ENCODE measurements at regions not wholly inside any gene's neighbourhood (a gene's known extent, or its start where the extent isn't known, plus 50 kb on each side); places are given as distances from the start of the nearest gene placed in this dataset.
"Not testable (repeated sequence)": the region's sequence is repeated elsewhere in the genome, so short reads cannot be mapped to it uniquely, and the experiment has no call there.

DNA sequence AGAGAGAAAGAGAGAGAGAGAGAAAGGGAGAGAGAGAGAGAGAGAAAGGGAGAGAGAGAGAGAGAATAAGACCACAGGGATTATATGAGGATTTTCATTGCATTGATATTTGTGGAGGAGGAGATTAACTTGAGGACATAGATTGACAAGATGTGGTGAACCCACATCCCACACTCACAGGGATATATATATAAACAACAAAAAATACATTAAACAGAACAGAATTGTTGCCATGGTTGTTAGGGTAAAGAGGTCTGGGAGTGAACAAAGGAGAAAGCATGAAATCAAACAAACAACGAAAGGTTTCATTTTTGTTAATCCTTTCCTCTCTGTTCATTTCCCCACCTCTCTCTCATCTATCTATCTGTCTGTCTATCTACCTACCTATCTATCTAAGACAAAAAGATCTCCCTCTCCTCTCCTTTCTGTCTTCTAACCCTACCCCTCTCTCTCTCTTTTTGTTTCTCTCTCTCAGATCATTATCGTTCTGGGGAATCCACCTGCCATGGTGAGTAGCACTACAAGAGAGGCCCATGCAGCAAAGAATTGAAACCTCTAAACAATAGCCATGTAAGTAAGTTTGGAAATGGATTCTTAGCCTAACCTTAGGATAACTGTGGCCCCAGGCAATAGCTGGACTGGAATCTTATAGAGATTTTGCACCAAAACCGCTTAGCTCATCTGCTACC, 280.9 kb downstream of the RAP2B start:
- no peak for DNase-seq

DNA sequence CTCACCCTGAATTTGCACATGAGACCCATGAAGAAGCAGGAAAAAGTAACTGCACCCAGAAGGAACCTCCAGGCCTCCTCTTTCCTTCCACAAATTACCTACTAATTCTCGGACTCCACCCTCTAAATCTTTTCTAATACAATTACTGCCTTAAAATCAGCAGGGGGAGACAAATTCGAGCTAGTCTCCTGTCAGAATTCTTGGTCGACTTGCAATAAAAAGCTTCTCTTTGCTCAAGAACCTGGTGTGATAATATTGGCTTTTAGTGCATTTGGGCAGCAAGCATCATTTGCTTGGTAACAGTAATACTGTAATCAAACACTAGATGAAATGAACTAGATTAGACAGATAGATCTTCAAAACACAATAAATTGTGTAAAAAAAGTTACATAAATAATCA, 281.9 kb downstream of the RAP2B start:
- DNase-seq: peak in 3 of 4 experiments; percentile 22 to 50 (median 31)

- DNase-seq: no peak
Observed at GRCh38 chr3:153445817-153446216, 283.8 kb downstream of the RAP2B start.

DNA sequence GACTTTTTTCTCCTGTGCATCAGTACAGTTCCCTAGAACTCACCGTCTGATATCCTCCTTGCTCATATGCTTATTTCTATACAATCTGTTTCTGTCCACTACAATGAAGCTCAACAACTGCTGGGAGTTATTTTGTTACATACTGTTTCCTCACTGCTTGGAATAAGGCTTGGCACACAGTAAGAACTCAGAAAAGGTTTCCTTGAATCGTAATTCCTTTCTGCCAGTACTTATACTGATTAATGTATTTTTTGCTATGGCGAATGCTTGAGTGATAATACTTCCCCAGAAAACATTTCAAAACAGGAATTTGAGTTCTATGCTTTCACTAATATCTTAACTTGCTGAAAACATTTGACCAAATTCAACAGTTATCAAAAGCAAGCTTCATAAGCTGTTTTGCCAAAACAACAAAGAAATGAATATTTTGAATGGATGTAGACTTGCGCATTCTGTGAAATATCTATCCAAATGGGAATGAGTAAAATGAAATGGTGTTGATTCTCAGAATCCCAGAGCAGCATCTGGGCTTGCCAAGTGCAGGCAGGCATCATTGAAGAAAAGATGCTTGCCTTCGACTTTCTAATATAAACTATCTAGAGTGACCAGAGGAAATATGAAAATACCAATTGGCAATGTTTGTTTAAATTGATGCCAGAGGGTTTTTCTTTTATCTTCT, 286.3 kb downstream of the RAP2B start:
- no peak for DNase-seq

- DNase-seq: peak in 1 of 4 experiments; percentile 4
Observed at GRCh38 chr3:153456833-153457545, 295.0 kb downstream of the RAP2B start.

DNA sequence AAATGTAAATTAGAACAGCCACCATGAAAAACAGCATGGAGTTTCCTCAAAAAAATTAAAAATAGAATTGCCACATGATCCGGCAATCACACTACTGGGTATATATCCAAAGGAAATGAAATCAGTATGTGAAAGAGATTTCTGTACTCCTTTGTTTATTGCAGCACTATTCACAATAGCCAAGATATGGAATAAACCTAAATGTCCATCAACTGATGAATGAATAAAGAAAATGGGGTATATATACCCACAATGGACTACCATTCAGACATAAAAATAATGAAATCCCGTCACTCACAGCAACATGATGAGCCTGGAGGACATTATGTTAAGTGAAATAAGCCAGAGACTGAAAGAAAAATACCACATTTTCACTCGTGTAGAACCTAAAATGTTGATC, 296.9 kb downstream of the RAP2B start:
- DNase-seq: peak in 2 of 4 experiments; percentile 6 to 34

GRCh38 chr3:153462545-153462944, 300.5 kb downstream of the RAP2B start:
- no peak for DNase-seq

GRCh38 chr3:153463895-153464294, 301.9 kb downstream of the RAP2B start:
- DNase-seq: peak; percentile 14 to 68 (median 50)

DNA sequence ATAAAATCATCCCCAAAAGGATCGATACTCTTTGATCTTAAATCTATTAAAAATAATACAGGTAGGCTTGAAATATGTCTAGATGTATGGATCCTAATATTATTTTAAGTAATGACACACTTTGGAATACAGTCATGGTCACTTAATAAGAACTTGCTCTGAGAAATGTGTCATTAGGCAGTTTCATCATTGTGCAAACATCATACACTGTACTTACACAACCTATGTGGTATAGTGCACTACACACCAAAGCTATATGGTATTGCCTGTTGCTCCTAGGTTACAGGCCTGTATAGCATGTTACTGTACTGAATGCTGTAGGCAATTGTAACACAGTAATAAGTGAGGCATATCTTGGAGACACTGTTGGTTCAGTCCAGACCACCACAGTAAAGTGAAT, 307.1 kb downstream of the RAP2B start:
- DNase-seq: peak in 2 of 4 experiments; percentile 35 to 41

- DNase-seq: no peak
Observed at GRCh38 chr3:153484842-153485241, 322.8 kb downstream of the RAP2B start.

GRCh38 chr3:153495422-153495821, 333.4 kb downstream of the RAP2B start:
- no peak for DNase-seq

DNA sequence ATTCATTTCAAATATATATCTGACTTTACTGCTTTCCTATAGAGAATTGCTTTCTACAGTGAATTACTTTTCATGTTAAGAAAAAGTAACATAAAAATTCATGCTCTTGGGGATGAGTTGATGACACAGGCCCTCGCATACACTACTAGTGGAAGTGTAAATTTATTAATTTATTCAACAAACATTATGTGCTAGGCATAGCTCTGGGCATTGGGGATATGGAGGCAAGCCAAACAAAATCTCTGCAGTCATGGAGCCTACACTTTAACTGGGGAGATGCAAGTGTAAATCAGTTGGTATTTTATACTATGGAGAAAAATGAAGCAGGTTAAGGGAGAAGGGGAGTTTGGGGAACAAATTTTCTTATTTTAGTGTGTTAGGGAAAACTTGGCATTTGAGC, 340.7 kb downstream of the RAP2B start:
- DNase-seq: no peak

DNA sequence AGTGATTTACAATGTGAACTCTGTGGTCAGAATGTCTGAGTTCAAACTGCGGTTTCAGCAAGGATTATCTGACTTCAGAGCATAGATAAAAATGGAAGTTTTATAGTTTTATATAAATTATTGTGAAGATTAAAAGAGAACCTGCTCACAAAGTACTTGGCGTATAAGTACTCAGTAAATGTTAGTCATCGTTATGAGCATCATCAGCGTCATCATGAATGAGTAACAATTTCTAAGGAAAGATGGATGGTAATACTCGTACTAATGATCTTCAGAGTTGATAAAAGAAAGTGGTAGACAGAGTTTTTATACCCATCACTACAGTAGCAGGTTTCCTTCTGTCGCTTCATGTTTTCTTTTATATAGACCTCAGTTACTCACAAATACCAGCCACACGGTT, 341.8 kb downstream of the RAP2B start:
- no peak for DNase-seq

- DNase-seq: not testable (repeated sequence)
Observed at GRCh38 chr3:153506205-153506604, 344.2 kb downstream of the RAP2B start.

DNA sequence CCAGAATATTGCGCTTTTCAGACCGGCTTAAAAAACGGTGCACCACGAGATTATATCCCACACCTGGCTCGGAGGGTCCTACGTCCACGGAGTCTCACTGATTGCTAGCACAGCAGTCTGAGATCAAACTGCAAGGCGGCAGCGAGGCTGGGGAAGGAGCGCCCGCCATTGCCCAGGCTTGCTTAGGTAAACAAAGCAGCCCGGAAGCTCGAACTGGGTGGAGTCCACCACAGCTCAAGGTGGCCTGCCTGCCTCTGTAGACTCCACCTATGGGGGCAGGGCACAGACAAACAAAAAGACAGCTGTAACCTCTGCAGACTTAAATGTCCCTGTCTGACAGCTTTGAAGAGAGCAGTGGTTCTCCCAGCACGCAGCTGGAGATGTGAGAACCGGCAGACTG, 344.7 kb downstream of the RAP2B start:
- not testable (repeated sequence) for DNase-seq

DNA sequence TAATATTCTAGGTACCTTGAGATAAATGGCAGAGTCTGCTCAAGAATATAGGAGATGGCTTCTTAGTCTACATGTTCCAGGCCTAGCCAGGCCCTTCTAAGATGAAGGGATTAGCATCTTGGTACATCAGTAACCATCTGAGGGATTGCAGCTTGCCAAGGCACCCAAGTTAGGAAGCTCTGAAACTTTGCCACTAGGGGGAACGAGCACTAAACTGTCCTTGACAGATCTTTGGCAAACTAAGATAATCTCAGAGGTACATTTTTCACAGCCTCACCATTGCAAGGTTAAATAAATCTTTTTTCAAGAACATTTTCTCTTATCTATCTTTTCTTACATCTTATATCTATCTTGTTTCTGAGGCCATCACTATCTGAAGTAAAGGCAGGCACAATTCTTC, 351.2 kb downstream of the RAP2B start:
- peak; percentile 2 to 38 (median 14) for DNase-seq

- DNase-seq: no peak
Observed at GRCh38 chr3:153528473-153528872, 366.4 kb downstream of the RAP2B start.

DNA sequence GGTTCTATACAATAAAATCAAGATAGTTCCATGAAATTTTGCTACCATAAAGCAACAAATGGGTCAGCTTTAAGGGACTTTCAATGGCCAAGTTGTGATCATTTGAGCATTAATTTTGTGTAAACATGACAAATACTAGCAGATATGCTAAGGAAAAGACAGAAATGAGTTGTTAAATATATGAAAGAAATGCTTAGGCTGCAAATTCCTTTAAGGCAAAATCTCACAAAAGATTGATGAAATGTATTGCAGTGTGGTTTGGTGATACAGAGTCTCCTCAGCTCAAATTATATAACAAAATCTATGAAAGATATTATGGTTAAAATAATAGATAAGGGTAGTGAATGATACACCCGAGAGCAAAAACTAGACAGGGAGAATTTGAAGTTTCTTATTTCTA, 377.2 kb downstream of the RAP2B start:
- DNase-seq: no peak

- no peak for DNase-seq
Observed at GRCh38 chr3:153545471-153545870, 383.4 kb downstream of the RAP2B start.

DNA sequence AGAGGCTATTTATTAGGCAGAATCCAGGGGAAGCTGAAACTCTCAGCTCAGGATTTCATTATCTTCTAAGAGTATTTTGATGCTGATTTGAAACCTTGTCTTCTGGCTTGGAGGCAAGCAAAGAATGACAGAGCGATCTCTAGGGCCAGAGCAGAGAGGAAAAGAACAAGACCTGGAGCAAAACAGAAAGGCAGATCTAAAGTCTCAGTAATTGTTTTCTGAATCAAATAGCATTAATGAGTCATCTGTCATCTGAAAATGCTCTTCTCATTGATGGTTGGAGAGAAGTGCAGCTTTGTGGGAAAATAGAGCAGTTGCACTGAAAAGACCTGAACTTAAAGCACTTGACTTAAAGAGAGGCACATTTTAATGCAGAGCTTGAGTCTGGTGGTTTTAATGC, 385.9 kb downstream of the RAP2B start:
- DNase-seq: no peak

GRCh38 chr3:153549686-153550085, 387.7 kb downstream of the RAP2B start:
- not testable (repeated sequence) for DNase-seq

DNA sequence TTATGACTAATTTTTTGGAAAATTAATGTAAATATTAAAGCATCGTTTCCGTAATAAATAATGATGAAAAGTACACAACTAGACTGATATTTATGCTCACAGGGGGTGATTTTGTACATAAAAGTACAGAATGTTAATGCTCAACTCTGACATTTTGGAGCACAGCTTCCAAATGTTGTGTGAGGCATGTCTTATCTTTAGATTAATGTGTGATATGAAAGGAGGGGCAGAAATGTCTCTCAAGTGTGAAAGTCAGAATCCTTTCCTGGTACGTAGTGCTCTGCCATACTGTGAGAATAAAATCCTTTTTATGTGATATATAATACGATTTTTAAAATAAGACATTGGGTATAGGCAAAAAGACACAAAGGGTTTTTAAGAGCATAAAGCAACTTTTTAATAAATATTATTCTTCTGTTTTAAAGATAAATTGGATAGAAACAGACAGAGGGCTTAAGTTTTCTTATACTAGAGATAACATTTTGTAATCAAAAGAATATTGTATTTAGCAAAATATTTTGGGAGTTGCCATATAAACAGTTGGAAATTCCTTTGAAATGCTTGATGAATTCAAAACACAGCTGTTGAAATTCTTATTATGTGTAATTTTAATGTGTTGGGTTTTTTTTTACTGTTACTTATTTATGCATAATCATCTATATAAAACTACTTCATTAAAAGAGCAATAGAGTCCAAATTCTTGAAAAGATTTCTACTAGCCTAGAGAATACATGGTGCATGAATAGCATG, 389.7 kb downstream of the RAP2B start:
- no peak for DNase-seq
